HepG2 (cell line): ENCODE measurements at regions not wholly inside any gene's neighbourhood (a gene's known extent, or its start where the extent isn't known, plus 50 kb on each side); places are given as distances from the start of the nearest gene placed in this dataset.

Experiments
- ATAC-seq: fragments of 200-7000 bp; cut with Tn5 transposase; 3 replicates; pipeline ENCODE4 v1.9.1; 2020; ENCODE audit warnings: mild to moderate bottlenecking, moderate library complexity
- BruUV-seq: library from RNA; stranded (reverse); fragments of 400-500 nt; replicated peaks from 2 replicates; lab custom pipeline; 2021; lab: Mats Ljungman, UMichigan
- CTCF ChIA-PET: fragments of 300-600 bp; formaldehyde crosslinking; extraction: SDS; loops from one replicate; lab custom pipeline; 2021; ENCODE audit warnings: low total read pairs, inconsistent platforms, low intra/inter-chr PET ratio; lab: Yijun Ruan, JAX
- POLR2A ChIA-PET: fragments of 350-600 bp; sonication (Branson Sonifier 250); formaldehyde crosslinking; loops from one replicate; lab custom pipeline; 2020; ENCODE audit warnings: antibody characterized with exemption, inconsistent platforms; lab: Yijun Ruan, JAX
- DNase-seq: peaks from one replicate; pipeline ENCODE4 v3.0.0-alpha.2; 2015; ENCODE audit warnings: low spot score
- FAIRE-seq: peaks from 3 replicates; lab custom pipeline; 2011; peaks lifted over from hg19 to GRCh38; lab: Jason Lieb, UNC
- H2AFZ ChIP-seq: one replicate; pipeline ENCODE4 v1.6.1; 2011; ENCODE audit warnings: low read length, inconsistent platforms
- H3K27ac ChIP-seq: fragments of 300-600 bp; 3 replicates; pipeline ENCODE4 v1.8.0; 2011; ENCODE audit warnings: mixed run types, mild to moderate bottlenecking, mixed read lengths, low read length, inconsistent platforms; ENCODE audit not compliant: insufficient read depth; ENCODE audit errors: extremely low read length
- H3K27me3 ChIP-seq, 2 experiments: fragments of 200-600 bp in 1 of 2; 2 replicates in 1 of 2; 3 replicates in 1 of 2; pipeline versions ENCODE4 v1.6.0 to v1.8.0; 2011; ENCODE audit warnings: low read length in 2 of 2, mild to moderate bottlenecking in 2 of 2, moderate library complexity in 2 of 2, inconsistent platforms in 1 of 2; ENCODE audit not compliant: insufficient read depth in 2 of 2, control insufficient read depth in 1 of 2
- H3K36me3 ChIP-seq, 2 experiments: fragments of 200-600 bp in 1 of 2; replicated peaks in 1 of 2; 2 replicates in 1 of 2; 3 replicates in 1 of 2; pipeline versions ENCODE4 v1.5.1 to v1.8.0; 2011; ENCODE audit warnings: low read length in 2 of 2, inconsistent platforms in 1 of 2; ENCODE audit not compliant: insufficient read depth in 2 of 2, control insufficient read depth in 1 of 2
- H3K4me1 ChIP-seq: 2 replicates; pipeline ENCODE4 v1.5.1; 2012; ENCODE audit warnings: low read length, inconsistent platforms; ENCODE audit not compliant: insufficient read depth
- H3K4me2 ChIP-seq: 2 replicates; pipeline ENCODE4 v1.6.0; 2011; ENCODE audit warnings: low read depth, low read length, inconsistent platforms
- H3K4me3 ChIP-seq, 3 experiments: fragments of 200-600 bp in 1 of 3; sonication (generic), shearing (Covaris generic) in 1 of 3; replicated peaks in 1 of 3; 2 replicates each; pipeline ENCODE4 v1.5.1; 2011 to 2016; ENCODE audit warnings: low read length in 3 of 3, inconsistent platforms in 2 of 3, low read depth in 2 of 3, mild to moderate bottlenecking in 2 of 3, control low read depth in 1 of 3, mixed read lengths in 1 of 3; ENCODE audit not compliant: insufficient read depth in 1 of 3
- H3K79me2 ChIP-seq: one replicate; pipeline ENCODE4 v1.6.1; 2011; ENCODE audit warnings: low read length, inconsistent platforms; ENCODE audit not compliant: insufficient read depth
- H3K9ac ChIP-seq: 2 replicates; pipeline ENCODE4 v1.6.0; 2011; ENCODE audit warnings: mild to moderate bottlenecking, low read depth, low read length, inconsistent platforms; ENCODE audit not compliant: insufficient read depth
- H3K9me3 ChIP-seq: 2 replicates; pipeline ENCODE4 v1.5.1; 2012; ENCODE audit warnings: mild to moderate bottlenecking, low read length
- H4K20me1 ChIP-seq: 2 replicates; pipeline ENCODE4 v1.6.0; 2011; ENCODE audit warnings: inconsistent platforms, mild to moderate bottlenecking, low read length, moderate library complexity; ENCODE audit not compliant: insufficient read depth
- JARID2 ChIP-seq: sonication (generic); formaldehyde crosslinking; IDR thresholded peaks from 2 replicates; pipeline ENCODE4 v1.8.1; 2023; ENCODE audit warnings: missing genetic modification reagents, inconsistent platforms; ENCODE audit not compliant: insufficient replicate concordance
- REST ChIP-seq, 2 experiments: IDR thresholded peaks; 2 replicates each; pipeline ENCODE4 v1.6.1; 2011 to 2012; ENCODE audit warnings: low read length in 2 of 2, borderline replicate concordance in 1 of 2, low read depth in 1 of 2, mild to moderate bottlenecking in 1 of 2, moderate library complexity in 1 of 2
- ZBTB3 ChIP-seq: sonication (generic); formaldehyde crosslinking; IDR thresholded peaks from 2 replicates; pipeline ENCODE4 v1.4.0; 2020; ENCODE audit warnings: low read depth, mild to moderate bottlenecking, moderate library complexity, missing genetic modification reagents, borderline replicate concordance
- ZBTB7B ChIP-seq: sonication (generic); formaldehyde crosslinking; IDR thresholded peaks from 2 replicates; pipeline ENCODE4 v1.4.0; 2020; ENCODE audit warnings: missing genetic modification reagents
- ZMAT3 ChIP-seq: sonication (generic); formaldehyde crosslinking; conservative IDR thresholded peaks from 2 replicates; pipeline ENCODE4 v1.7.0; 2021; ENCODE audit warnings: missing genetic modification reagents
- ZNF230 ChIP-seq: sonication (generic); formaldehyde crosslinking; IDR thresholded peaks from 2 replicates; pipeline ENCODE4 v1.4.0; 2020; ENCODE audit warnings: mild to moderate bottlenecking, missing genetic modification reagents
- ZNF530 ChIP-seq: sonication (generic); formaldehyde crosslinking; IDR thresholded peaks from 2 replicates; pipeline ENCODE4 v1.5.0; 2020; ENCODE audit warnings: low read depth, mild to moderate bottlenecking, missing genetic modification reagents
- ZNF550 ChIP-seq: sonication (generic); formaldehyde crosslinking; IDR thresholded peaks from 2 replicates; pipeline ENCODE4 v1.4.0; 2020; ENCODE audit warnings: mild to moderate bottlenecking, missing genetic modification reagents, borderline replicate concordance
- WGBS: methylation state at CpG from one replicate; pipeline ENCODE4 v1.1.6; 2017; ENCODE audit warnings: low lambda C conversion rate; 5-methylcytosine and 5-hydroxymethylcytosine counted together
- in situ Hi-C: cut with HindIII; loops from 2 replicates; pipeline ENCODE4 v1.10.0; 2017; ENCODE audit warnings: low pct_unique_long_range_greater_than_20kb; ENCODE audit not compliant: extremely low pct_ligation_motif_present
- intact Hi-C: fragments of 100-400 bp; cut with micrococcal nuclease; formaldehyde crosslinking; loops from one replicate; pipeline ENCODE4 v1.10.0; 2022; ENCODE audit not compliant: unreplicated experiment
- TF ChIP-seq, protein P1 (sequence below): sonication (generic); formaldehyde crosslinking; IDR thresholded peaks from 2 replicates; pipeline ENCODE4 v1.4.0; 2020; ENCODE audit warnings: missing genetic modification reagents
- TF ChIP-seq, protein P2 (sequence below): sonication (generic); formaldehyde crosslinking; conservative IDR thresholded peaks from 2 replicates; pipeline ENCODE4 v1.4.0; 2020; ENCODE audit warnings: missing genetic modification reagents

DNA sequence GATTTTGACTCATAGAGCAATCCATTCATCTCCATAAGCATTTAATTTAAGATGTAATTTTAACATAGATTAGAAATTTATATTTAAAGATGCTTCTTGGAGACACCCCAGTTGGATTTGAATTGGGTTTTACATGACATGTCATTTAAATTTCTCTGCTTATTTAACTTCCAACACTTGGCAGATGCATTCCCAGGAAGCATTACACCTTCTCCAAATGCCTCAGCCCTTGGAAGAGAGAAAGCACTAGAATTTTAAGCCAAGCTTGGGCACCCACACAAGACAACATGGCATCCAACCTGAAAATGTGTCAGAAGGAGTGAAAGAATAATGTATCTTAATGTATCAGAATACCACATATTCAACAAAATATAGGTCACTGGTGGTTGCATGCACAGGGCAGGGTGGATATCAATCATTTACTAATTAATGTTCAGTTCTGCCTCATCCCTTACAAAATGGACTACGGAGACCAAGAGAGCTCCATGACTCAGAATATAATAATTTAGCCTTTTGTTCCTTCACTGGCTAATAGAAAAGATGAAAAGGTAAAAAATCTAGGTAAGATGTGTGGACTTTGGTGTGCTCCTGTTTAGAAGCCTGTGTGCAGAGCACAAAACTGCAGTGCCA lies 541.7 kb upstream of the SORCS1 start:
- in situ Hi-C loops = no loop called here
- no peak for TF ChIP-seq ZBTB7B
- TF ChIP-seq ZNF230 (CRISPR knock-in tag) = no peak
- TF ChIP-seq ZBTB3 = no peak
- TF ChIP-seq JARID2 (CRISPR knock-in tag) = no peak
- TF ChIP-seq, protein P1, sequence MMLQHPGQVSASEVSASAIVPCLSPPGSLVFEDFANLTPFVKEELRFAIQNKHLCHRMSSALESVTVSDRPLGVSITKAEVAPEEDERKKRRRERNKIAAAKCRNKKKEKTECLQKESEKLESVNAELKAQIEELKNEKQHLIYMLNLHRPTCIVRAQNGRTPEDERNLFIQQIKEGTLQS (CRISPR knock-in tag) = no peak
- TF ChIP-seq ZNF550 (CRISPR knock-in tag) = no peak
- TF ChIP-seq ZNF530 = no peak
- TF ChIP-seq, protein P2, sequence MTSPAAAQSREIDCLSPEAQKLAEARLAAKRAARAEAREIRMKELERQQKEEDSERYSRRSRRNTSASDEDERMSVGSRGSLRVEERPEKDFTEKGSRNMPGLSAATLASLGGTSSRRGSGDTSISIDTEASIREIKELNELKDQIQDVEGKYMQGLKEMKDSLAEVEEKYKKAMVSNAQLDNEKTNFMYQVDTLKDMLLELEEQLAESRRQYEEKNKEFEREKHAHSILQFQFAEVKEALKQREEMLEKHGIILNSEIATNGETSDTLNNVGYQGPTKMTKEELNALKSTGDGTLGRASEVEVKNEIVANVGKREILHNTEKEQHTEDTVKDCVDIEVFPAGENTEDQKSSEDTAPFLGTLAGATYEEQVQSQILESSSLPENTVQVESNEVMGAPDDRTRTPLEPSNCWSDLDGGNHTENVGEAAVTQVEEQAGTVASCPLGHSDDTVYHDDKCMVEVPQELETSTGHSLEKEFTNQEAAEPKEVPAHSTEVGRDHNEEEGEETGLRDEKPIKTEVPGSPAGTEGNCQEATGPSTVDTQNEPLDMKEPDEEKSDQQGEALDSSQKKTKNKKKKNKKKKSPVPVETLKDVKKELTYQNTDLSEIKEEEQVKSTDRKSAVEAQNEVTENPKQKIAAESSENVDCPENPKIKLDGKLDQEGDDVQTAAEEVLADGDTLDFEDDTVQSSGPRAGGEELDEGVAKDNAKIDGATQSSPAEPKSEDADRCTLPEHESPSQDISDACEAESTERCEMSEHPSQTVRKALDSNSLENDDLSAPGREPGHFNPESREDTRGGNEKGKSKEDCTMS (CRISPR knock-in tag) = no peak
- TF ChIP-seq REST (IDR thresholded peaks at IDR 0.05; ENCODE audit: borderline replicate concordance in 1 of 2, low read depth in 1 of 2, low read length in 2 of 2) = no peak
- TF ChIP-seq ZMAT3 (CRISPR knock-in tag) = no peak

More for the DNA sequence above, 541.7 kb upstream of the SORCS1 start:
- no peak overlapping the region for H3K9ac ChIP-seq
- BruUV-seq = no TSS peak
- POLR2A ChIA-PET = no interaction called here
- H4K20me1 ChIP-seq = no peaks in the 10 kb centered on the region
- no peak overlapping the region for H3K4me3 ChIP-seq
- DNase-seq (no peak), ATAC-seq (no peak), FAIRE-seq (no peak)
- no peak overlapping the region for H2AFZ ChIP-seq
- no peak overlapping the region for H3K27ac ChIP-seq
- H3K36me3 ChIP-seq = no peaks in the 10 kb centered on the region
- no peak overlapping the region for H3K4me2 ChIP-seq
- WGBS = 7% methylated on average over 1 of the region's 1 CpG
- H3K27me3 ChIP-seq = no peaks in the 10 kb centered on the region
- H3K79me2 ChIP-seq = no peaks in the 10 kb centered on the region
- intact Hi-C loops = no loop called here
- CTCF ChIA-PET = no interaction called here
- H3K9me3 ChIP-seq = peaks cover 86% of the 10 kb centered on the region
- H3K4me1 ChIP-seq = no peaks in the 10 kb centered on the region
